H1 (cell line): ENCODE measurements at regions not wholly inside any gene's neighbourhood (a gene's known extent, or its start where the extent isn't known, plus 50 kb on each side); places are given as distances from the start of the nearest gene placed in this dataset.

Source experiments
- CTCF ChIA-PET: fragments of 300-600 bp; sonication (Branson Sonifier 250); formaldehyde crosslinking; loops from one replicate; lab custom pipeline; 2021; ENCODE audit not compliant: partially characterized antibody; lab: Charles Lee
- POLR2A ChIA-PET: fragments of 300-600 bp; sonication (Branson Sonifier 250); formaldehyde crosslinking; loops from one replicate; lab custom pipeline; 2021; ENCODE audit warnings: inconsistent platforms; ENCODE audit not compliant: partially characterized antibody; lab: Charles Lee
- DNase-seq, 2 experiments: peaks; one replicate each; pipeline versions ENCODE4 v3.0.0 to v3.0.0-alpha.2; 2010 to 2022; ENCODE audit warnings: low spot score in 2 of 2, low read depth in 1 of 2, mixed read lengths in 1 of 2
- FAIRE-seq: peaks from 2 replicates; lab custom pipeline; 2011; peaks lifted over from hg19 to GRCh38; lab: Jason Lieb, UNC
- H2AFZ ChIP-seq: 2 replicates; pipeline ENCODE4 v1.8.1; 2012; ENCODE audit warnings: low read length, inconsistent platforms
- H2AK5ac ChIP-seq: 2 replicates; pipeline ENCODE4 v1.6.1; 2013; ENCODE audit warnings: low read depth, low read length
- H2BK120ac ChIP-seq: replicated peaks from 2 replicates; pipeline ENCODE3; 2013; ENCODE audit warnings: low read depth, low read length, inconsistent platforms
- H2BK12ac ChIP-seq: 2 replicates; pipeline ENCODE4 v1.6.1; 2013; ENCODE audit warnings: low read depth, low read length
- H2BK15ac ChIP-seq: 2 replicates; pipeline ENCODE4 v1.6.1; 2013; ENCODE audit warnings: low read length
- H2BK20ac ChIP-seq: 2 replicates; pipeline ENCODE4 v1.6.1; 2013; ENCODE audit warnings: low read length
- H2BK5ac ChIP-seq: 2 replicates; pipeline ENCODE4 v1.6.1; 2013; ENCODE audit warnings: low read depth, low read length
- H3K14ac ChIP-seq: 2 replicates; pipeline ENCODE4 v1.6.1; 2013; ENCODE audit warnings: inconsistent platforms; ENCODE audit not compliant: insufficient read length
- H3K18ac ChIP-seq: 2 replicates; pipeline ENCODE4 v1.6.1; 2013; ENCODE audit warnings: low read length; ENCODE audit errors: extremely low read depth
- H3K23ac ChIP-seq: 2 replicates; pipeline ENCODE4 v1.6.1; 2013; ENCODE audit warnings: inconsistent platforms; ENCODE audit not compliant: insufficient read length
- H3K23me2 ChIP-seq: 2 replicates; pipeline ENCODE4 v1.6.1; 2013; ENCODE audit warnings: low read depth, low read length
- H3K27ac ChIP-seq: 2 replicates; pipeline ENCODE4 v1.6.1; 2011; ENCODE audit warnings: low read depth, low read length, inconsistent platforms
- H3K27me3 ChIP-seq, 4 experiments: replicated peaks in 1 of 4; 1 replicate in 1 of 4; 2 replicates in 3 of 4; pipeline versions ENCODE4 v1.6.1 to v1.8.1; 2011 to 2013; ENCODE audit warnings: low read length in 3 of 4, mild to moderate bottlenecking in 3 of 4, inconsistent platforms in 2 of 4, mixed read lengths in 2 of 4, moderate library complexity in 1 of 4; ENCODE audit not compliant: control insufficient read depth in 3 of 4, insufficient read depth in 3 of 4; ENCODE audit errors: extremely low read depth in 1 of 4
- H3K36me3 ChIP-seq, 4 experiments: 2 replicates each; pipeline versions ENCODE4 v1.6.1 to v1.8.1; 2011 to 2013; ENCODE audit warnings: mild to moderate bottlenecking in 4 of 4, low read length in 3 of 4, moderate library complexity in 2 of 4, control low read depth in 1 of 4, inconsistent platforms in 1 of 4; ENCODE audit not compliant: insufficient read depth in 4 of 4, control insufficient read depth in 2 of 4
- H3K4ac ChIP-seq: replicated peaks from 2 replicates; pipeline ENCODE3; 2013; ENCODE audit warnings: low read length, low read depth, mixed read lengths, inconsistent platforms; ENCODE audit not compliant: insufficient read length
- H3K4me1 ChIP-seq, 4 experiments: replicated peaks in 1 of 4; 1 replicate in 1 of 4; 2 replicates in 3 of 4; pipeline versions ENCODE4 v1.6.1 to v1.8.1; 2011 to 2013; ENCODE audit warnings: low read length in 3 of 4, inconsistent platforms in 2 of 4, mixed read lengths in 1 of 4; ENCODE audit not compliant: insufficient read depth in 4 of 4, control insufficient read depth in 3 of 4
- H3K4me2 ChIP-seq, 2 experiments: 2 replicates each; pipeline versions ENCODE4 v1.6.1 to v1.8.1; 2011 to 2013; ENCODE audit warnings: low read depth in 2 of 2, low read length in 2 of 2, control low read depth in 1 of 2, inconsistent platforms in 1 of 2, mild to moderate bottlenecking in 1 of 2; ENCODE audit not compliant: insufficient read depth in 1 of 2
- H3K4me3 ChIP-seq, 4 experiments: fragments of 200-600, 300-600 bp in 1 of 4; sonication (generic), shearing (Covaris generic), sonication (Bioruptor Twin) in 1 of 4; 2 replicates each; pipeline versions ENCODE4 v1.5.1 to v1.8.1; 2011 to 2016; ENCODE audit warnings: low read length in 4 of 4, low read depth in 3 of 4, control low read depth in 2 of 4, inconsistent platforms in 2 of 4, mild to moderate bottlenecking in 2 of 4, mixed read lengths in 1 of 4, moderate library complexity in 1 of 4; ENCODE audit not compliant: insufficient read depth in 2 of 4; ENCODE audit errors: extremely low read depth in 1 of 4
- H3K56ac ChIP-seq: replicated peaks from 2 replicates; pipeline ENCODE3; 2013; ENCODE audit warnings: low read depth, mild to moderate bottlenecking, mixed read lengths, low read length, inconsistent platforms; ENCODE audit not compliant: insufficient read length
- H3K79me1 ChIP-seq: 2 replicates; pipeline ENCODE4 v1.6.1; 2013; ENCODE audit warnings: low read depth, low read length, control low read depth
- H3K79me2 ChIP-seq, 2 experiments: 2 replicates each; pipeline versions ENCODE4 v1.6.1 to v1.8.1; 2012 to 2013; ENCODE audit warnings: low read length in 2 of 2, mild to moderate bottlenecking in 2 of 2, inconsistent platforms in 1 of 2; ENCODE audit not compliant: insufficient read depth in 2 of 2, control insufficient read depth in 1 of 2
- H3K9ac ChIP-seq, 4 experiments: replicated peaks in 1 of 4; 1 replicate in 1 of 4; 2 replicates in 3 of 4; pipeline versions ENCODE4 v1.6.1 to v1.8.1; 2011 to 2013; ENCODE audit warnings: low read depth in 3 of 4, low read length in 3 of 4, control low read depth in 2 of 4, mild to moderate bottlenecking in 2 of 4, moderate library complexity in 2 of 4, inconsistent platforms in 1 of 4; ENCODE audit errors: extremely low read depth in 1 of 4
- H3K9me3 ChIP-seq, 2 experiments: 2 replicates each; pipeline versions ENCODE4 v1.6.1 to v1.8.1; 2012 to 2013; ENCODE audit warnings: mild to moderate bottlenecking in 2 of 2, moderate library complexity in 2 of 2, control low read depth in 1 of 2, inconsistent platforms in 1 of 2, low read depth in 1 of 2, low read length in 1 of 2, mixed read lengths in 1 of 2; ENCODE audit not compliant: insufficient read depth in 2 of 2
- H4K20me1 ChIP-seq, 2 experiments: replicated peaks in 1 of 2; 2 replicates each; pipeline versions ENCODE3 to v1.8.1; 2011 to 2013; ENCODE audit warnings: inconsistent platforms in 2 of 2, low read length in 2 of 2, mild to moderate bottlenecking in 1 of 2; ENCODE audit not compliant: insufficient read depth in 2 of 2, control insufficient read depth in 1 of 2
- H4K5ac ChIP-seq: 2 replicates; pipeline ENCODE4 v1.6.1; 2013; ENCODE audit warnings: low read length, low read depth, mixed read lengths, inconsistent platforms; ENCODE audit not compliant: insufficient read length
- H4K8ac ChIP-seq: 2 replicates; pipeline ENCODE4 v1.8.0; 2013; ENCODE audit warnings: mild to moderate bottlenecking, moderate library complexity, low read length, inconsistent platforms; ENCODE audit not compliant: insufficient read depth; ENCODE audit errors: extremely low read depth
- H4K91ac ChIP-seq: replicated peaks from 2 replicates; pipeline ENCODE3; 2013; ENCODE audit warnings: low read length, mixed read lengths, inconsistent platforms; ENCODE audit not compliant: insufficient read length
- BACH1 ChIP-seq: IDR thresholded peaks from 2 replicates; pipeline ENCODE4 v1.6.1; 2012; ENCODE audit warnings: low read length, improper control_type of control experiment
- BCL11A ChIP-seq, 2 experiments: IDR thresholded peaks; one replicate each; pipeline ENCODE4 v1.6.1; 2011; ENCODE audit warnings: low read depth in 2 of 2, low read length in 2 of 2, mild to moderate bottlenecking in 2 of 2
- BRCA1 ChIP-seq: IDR thresholded peaks from 2 replicates; pipeline ENCODE4 v1.6.1; 2012; ENCODE audit warnings: low read depth, low read length, improper control_type of control experiment
- CBX8 ChIP-seq: fragments of 300-800, 300-1000 bp; sonication (generic); IDR thresholded peaks from 2 replicates; pipeline ENCODE4 v1.7.1; 2016; ENCODE audit warnings: low read depth, low read length, borderline replicate concordance
- CHD2 ChIP-seq: IDR thresholded peaks from 2 replicates; pipeline ENCODE4 v1.6.1; 2012; ENCODE audit warnings: low read length, improper control_type of control experiment
- EP300 ChIP-seq, 2 experiments: IDR thresholded peaks; 1 replicate in 1 of 2; 2 replicates in 1 of 2; pipeline ENCODE4 v1.6.1; 2011 to 2012; ENCODE audit warnings: low read depth in 2 of 2, low read length in 2 of 2, mild to moderate bottlenecking in 2 of 2, borderline replicate concordance in 1 of 2, inconsistent platforms in 1 of 2, moderate library complexity in 1 of 2
- EZH2 ChIP-seq: fragments of 200-600 bp; sonication (generic); IDR thresholded peaks from 2 replicates; pipeline ENCODE4 v1.7.1; 2012; ENCODE audit warnings: low read depth, mild to moderate bottlenecking, moderate library complexity, low read length, inconsistent platforms; ENCODE audit not compliant: severe bottlenecking
- HDAC6 ChIP-seq: IDR thresholded peaks from one replicate; pipeline ENCODE4 v1.7.1; 2012; ENCODE audit warnings: low read depth, mild to moderate bottlenecking, inconsistent platforms, low read length, moderate library complexity
- POLR2A ChIP-seq, 2 experiments: IDR thresholded peaks; 1 replicate in 1 of 2; 2 replicates in 1 of 2; pipeline ENCODE4 v1.6.1; 2011; ENCODE audit warnings: low read depth in 2 of 2, low read length in 2 of 2, mild to moderate bottlenecking in 2 of 2; ENCODE audit errors: control extremely low read depth in 1 of 2
- SAP30 ChIP-seq: fragments of 300-600 bp; sonication (generic); IDR thresholded peaks from 2 replicates; pipeline ENCODE4 v1.7.1; 2012; ENCODE audit warnings: low read length, moderate library complexity, mild to moderate bottlenecking, inconsistent platforms; ENCODE audit not compliant: insufficient read depth, insufficient replicate concordance
- SP2 ChIP-seq: IDR thresholded peaks from 2 replicates; pipeline ENCODE4 v1.6.1; 2012; ENCODE audit warnings: mild to moderate bottlenecking, low read length, inconsistent platforms
- TCF12 ChIP-seq: IDR thresholded peaks from 2 replicates; pipeline ENCODE4 v1.6.1; 2011; ENCODE audit warnings: low read depth, mild to moderate bottlenecking, low read length

GRCh38 chr13:82501834-82502233 is 1380.4 kb downstream of the SLITRK1 start:
- Histone ChIP-seq H3K36me3 (no peaks in the 10 kb centered on the region), H3K56ac (no peak overlapping the region), H2BK12ac (no peak overlapping the region), H3K4ac (no peak overlapping the region), H3K9me3 (no peaks in the 10 kb centered on the region), H4K8ac (no peak overlapping the region), H3K4me1 (peaks cover 0 to 3% (median 0%) of the 10 kb centered on the region in 4 experiments; a peak in 3 of 7 replicates), H3K23ac (no peak overlapping the region), H3K79me2 (no peaks in the 10 kb centered on the region), H3K79me1 (no peaks in the 10 kb centered on the region), H3K9ac (no peak overlapping the region), H2BK15ac (no peak overlapping the region), H2BK120ac (no peak overlapping the region), H2BK20ac (no peak overlapping the region), H3K4me3 (no peak overlapping the region), H2AK5ac (no peak overlapping the region), H4K91ac (no peak overlapping the region), H2AFZ (no peak overlapping the region), H3K27me3 (no peaks in the 10 kb centered on the region), H4K20me1 (no peaks in the 10 kb centered on the region), H3K14ac (no peak overlapping the region), H2BK5ac (no peak overlapping the region), H3K18ac (no peak overlapping the region), H3K23me2 (no peaks in the 10 kb centered on the region), H3K4me2 (no peak overlapping the region), H3K27ac (no peak overlapping the region), H4K5ac (no peak overlapping the region)
- FAIRE-seq (no peak), DNase-seq (no peak)
- TF ChIP-seq EZH2 (no peak), CBX8 (no peak), CHD2 (no peak), EP300 (IDR thresholded peaks at IDR 0.05; ENCODE audit: borderline replicate concordance in 1 of 2, low read depth in 2 of 2, low read length in 2 of 2) (no peak), BCL11A (IDR thresholded peaks at IDR 0.05; ENCODE audit: low read depth in 2 of 2, low read length in 2 of 2) (no peak), SP2 (no peak), SAP30 (no peak), HDAC6 (no peak), BRCA1 (no peak), TCF12 (no peak), POLR2A (IDR thresholded peaks at IDR 0.05; ENCODE audit: control extremely low read depth in 1 of 2, low read depth in 2 of 2, low read length in 2 of 2) (no peak), BACH1 (no peak)
- POLR2A ChIA-PET = no interaction called here
- CTCF ChIA-PET = interaction anchor here (1.0 to 2.2 kb wide), 2 partner anchors 11 to 21 kb away, joined by 3 to 8 read pairs; no protein-coding TSS in a partner anchor
